Activated T-cell treated with anti-CD3 and anti-CD28 coated beads, Interleukin-2, amount 50 U/mL, for 72 hours (primary cell): ENCODE measurements at regions not wholly inside any gene's neighbourhood (a gene's known extent, or its start where the extent isn't known, plus 50 kb on each side); places are given as distances from the start of the nearest gene placed in this dataset.

Experiments
- ATAC-seq, 2 donors: fragments of 150-1000 bp; cut with Tn5 transposase; replicated peaks in 1 of 2; 2 replicates each; pipeline ENCODE4 v1.10.0; 2021; ENCODE audit warnings: moderate library complexity in 2 of 2, mild to moderate bottlenecking in 1 of 2
- DNase-seq, 2 donors: peaks; one replicate each; pipeline ENCODE4 v3.0.0; 2021 to 2022; ENCODE audit warnings: mixed read lengths in 1 of 2
- H3K27ac Mint-ChIP-seq: one replicate; pipeline ENCODE4 v1.8.0; 2022; ENCODE audit warnings: mild to moderate bottlenecking, moderate library complexity, mixed read lengths
- H3K27me3 Mint-ChIP-seq: one replicate; pipeline ENCODE4 v1.8.0; 2022; ENCODE audit warnings: low read depth, mixed read lengths
- H3K36me3 Mint-ChIP-seq, 2 donors: one replicate each; pipeline ENCODE4 v1.8.0; 2022; ENCODE audit warnings: mixed read lengths in 2 of 2, mild to moderate bottlenecking in 1 of 2; ENCODE audit not compliant: insufficient read depth in 2 of 2
- H3K4me1 Mint-ChIP-seq: one replicate; pipeline ENCODE4 v1.8.0; 2022; ENCODE audit warnings: low read depth, mixed read lengths
- H3K4me3 Mint-ChIP-seq, 2 donors: one replicate each; pipeline ENCODE4 v1.8.0; 2022; ENCODE audit warnings: mild to moderate bottlenecking in 2 of 2, mixed read lengths in 2 of 2, moderate library complexity in 2 of 2
- H3K9me3 Mint-ChIP-seq, 2 donors: one replicate each; pipeline ENCODE4 v1.8.0; 2022; ENCODE audit warnings: mixed read lengths in 2 of 2

DNA sequence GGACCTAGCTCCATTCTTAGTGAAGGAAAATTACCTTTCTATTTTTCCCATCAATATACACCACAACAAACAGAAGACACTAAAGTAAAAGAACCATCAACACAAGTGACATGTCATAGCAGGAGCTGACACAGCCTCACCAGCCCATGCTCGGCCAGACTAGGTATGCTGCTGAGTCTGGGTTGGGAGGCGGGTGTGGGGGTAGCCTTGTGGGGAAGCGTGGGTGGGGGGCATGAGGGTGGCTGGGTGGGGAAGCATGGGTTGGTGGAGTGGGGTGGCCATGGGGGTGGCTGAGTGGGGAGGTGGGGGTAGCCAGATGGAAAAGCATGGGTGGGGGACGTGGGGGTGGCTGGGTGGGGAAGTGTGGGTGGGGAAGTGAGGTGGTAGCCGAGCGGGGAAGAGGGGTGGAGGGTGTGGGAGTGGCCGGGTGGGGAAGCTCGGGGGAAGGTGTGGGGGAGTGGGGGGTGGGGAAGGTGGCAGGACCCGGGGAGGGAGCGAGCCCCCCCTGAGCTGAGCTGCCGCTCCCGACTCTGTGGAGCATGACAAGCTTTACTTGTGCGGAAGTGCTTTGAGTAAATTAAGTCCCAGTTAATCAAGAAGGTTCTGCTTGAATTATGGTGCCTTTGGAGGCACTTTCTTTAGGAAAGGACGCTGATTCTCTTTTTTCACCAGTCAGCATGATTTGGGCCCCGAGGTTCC is 294.6 kb upstream of the ZNF32 start:
- no peaks in the 10 kb centered on the region for H3K36me3 Mint-ChIP-seq
- no peak overlapping the region for H3K4me3 Mint-ChIP-seq
- peaks cover 31% of the 10 kb centered on the region for H3K4me1 Mint-ChIP-seq
- H3K9me3 Mint-ChIP-seq, result no peaks in the 10 kb centered on the region
- H3K27me3 Mint-ChIP-seq, result peaks cover 4% of the 10 kb centered on the region
- ATAC-seq, result peak; percentile 11 to 25
- no peak for DNase-seq
- no peak overlapping the region for H3K27ac Mint-ChIP-seq

GRCh38 chr10:43942096-43942850 is 293.6 kb upstream of the ZNF32 start:
- no peak for ATAC-seq
- Mint-ChIP-seq H3K4me3 (no peak overlapping the region), H3K36me3 (no peaks in the 10 kb centered on the region)

DNA sequence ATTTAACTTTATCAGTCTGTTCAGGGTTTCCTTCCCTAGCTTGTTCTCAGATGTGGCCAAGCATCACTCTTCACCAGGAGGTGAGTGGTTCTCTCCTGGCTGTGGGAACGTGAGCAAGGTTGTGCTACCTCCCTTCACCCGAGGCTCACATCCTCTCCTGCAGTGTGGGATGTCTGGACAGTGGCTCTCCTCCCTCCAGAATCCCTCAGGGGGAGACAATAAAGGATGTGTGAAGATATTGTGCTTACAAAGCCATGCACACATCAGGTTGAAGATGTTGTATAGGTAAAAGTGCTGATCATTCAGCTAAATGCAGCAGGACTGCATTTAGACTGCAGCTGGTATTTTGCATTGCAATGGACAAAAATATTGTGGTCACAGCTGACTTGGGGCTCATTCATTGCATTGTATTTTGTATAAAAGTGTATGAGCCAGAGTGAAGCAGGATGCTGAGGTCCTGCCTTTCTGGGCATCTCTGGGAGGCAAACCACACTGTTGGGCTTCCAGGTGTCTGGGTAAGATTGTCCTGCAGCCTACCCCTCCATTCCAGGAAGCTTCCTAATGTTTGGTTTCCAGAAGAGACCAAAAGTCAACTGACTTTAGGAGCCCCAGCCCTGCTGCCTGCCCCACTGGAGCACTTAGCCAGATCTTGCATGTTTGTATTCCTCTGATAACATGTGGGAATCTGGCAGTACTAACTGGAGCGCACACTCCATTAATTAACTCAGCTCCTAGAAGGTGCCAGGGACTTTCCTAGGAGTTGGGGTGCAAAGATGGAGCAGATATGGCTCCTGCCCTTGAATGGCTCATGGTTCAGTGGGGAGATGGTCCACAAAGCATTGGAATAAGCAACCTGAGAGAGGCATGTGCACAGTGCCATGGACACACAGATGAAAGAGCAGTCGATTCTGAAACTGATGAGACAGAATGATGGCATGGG is 292.5 kb upstream of the ZNF32 start:
- Mint-ChIP-seq H3K36me3 (no peaks in the 10 kb centered on the region), H3K27me3 (peaks cover 4% of the 10 kb centered on the region), H3K4me1 (peaks cover 31% of the 10 kb centered on the region), H3K4me3 (no peak overlapping the region), H3K9me3 (peaks cover 0 to 2% of the 10 kb centered on the region in 2 donors), H3K27ac (no peak overlapping the region)
- DNase-seq (no peak), ATAC-seq (no peak)

More at GRCh38 chr10:43942096-43942850, 293.6 kb upstream of the ZNF32 start:
- DNase-seq, result no peak
- Mint-ChIP-seq H3K9me3 (peaks cover 0 to 2% of the 10 kb centered on the region in 2 donors), H3K27me3 (peaks cover 4% of the 10 kb centered on the region), H3K27ac (no peak overlapping the region), H3K4me1 (peaks cover 31% of the 10 kb centered on the region)

- H3K9me3 Mint-ChIP-seq, result peaks cover 0 to 2% of the 10 kb centered on the region in 2 donors
- no peak overlapping the region for H3K4me3 Mint-ChIP-seq
- DNase-seq (no peak), ATAC-seq (no peak)
- peaks cover 31% of the 10 kb centered on the region for H3K4me1 Mint-ChIP-seq
- peaks cover 4% of the 10 kb centered on the region for H3K27me3 Mint-ChIP-seq
- H3K27ac Mint-ChIP-seq, result no peak overlapping the region
- H3K36me3 Mint-ChIP-seq, result no peaks in the 10 kb centered on the region
Measured at GRCh38 chr10:43939939-43940820, 291.5 kb upstream of the ZNF32 start.

- DNase-seq, result no peak
- ATAC-seq, result no peak
- Mint-ChIP-seq H3K9me3 (peaks cover 0 to 2% of the 10 kb centered on the region in 2 donors), H3K4me1 (peaks cover 29% of the 10 kb centered on the region), H3K4me3 (no peak overlapping the region), H3K36me3 (no peaks in the 10 kb centered on the region), H3K27me3 (peaks cover 4% of the 10 kb centered on the region), H3K27ac (no peak overlapping the region)
Measured at GRCh38 chr10:43939389-43939938, 290.8 kb upstream of the ZNF32 start.

- peaks cover 0 to 2% of the 10 kb centered on the region in 2 donors for H3K9me3 Mint-ChIP-seq
- H3K4me1 Mint-ChIP-seq, result peaks cover 24% of the 10 kb centered on the region
- DNase-seq (no peak), ATAC-seq (no peak)
- H3K27ac Mint-ChIP-seq, result no peak overlapping the region
- H3K27me3 Mint-ChIP-seq, result peaks cover 4% of the 10 kb centered on the region
- no peak overlapping the region for H3K4me3 Mint-ChIP-seq
- H3K36me3 Mint-ChIP-seq, result no peaks in the 10 kb centered on the region
Measured at GRCh38 chr10:43938810-43939209, 290.1 kb upstream of the ZNF32 start.

GRCh38 chr10:43931308-43931930 is 282.7 kb upstream of the ZNF32 start:
- Mint-ChIP-seq H3K4me3 (no peak overlapping the region), H3K27me3 (peaks cover 11% of the 10 kb centered on the region), H3K9me3 (no peaks in the 10 kb centered on the region), H3K36me3 (no peaks in the 10 kb centered on the region), H3K4me1 (no peaks in the 10 kb centered on the region), H3K27ac (no peak overlapping the region)
- no peak for ATAC-seq
- DNase-seq, result no peak

DNA sequence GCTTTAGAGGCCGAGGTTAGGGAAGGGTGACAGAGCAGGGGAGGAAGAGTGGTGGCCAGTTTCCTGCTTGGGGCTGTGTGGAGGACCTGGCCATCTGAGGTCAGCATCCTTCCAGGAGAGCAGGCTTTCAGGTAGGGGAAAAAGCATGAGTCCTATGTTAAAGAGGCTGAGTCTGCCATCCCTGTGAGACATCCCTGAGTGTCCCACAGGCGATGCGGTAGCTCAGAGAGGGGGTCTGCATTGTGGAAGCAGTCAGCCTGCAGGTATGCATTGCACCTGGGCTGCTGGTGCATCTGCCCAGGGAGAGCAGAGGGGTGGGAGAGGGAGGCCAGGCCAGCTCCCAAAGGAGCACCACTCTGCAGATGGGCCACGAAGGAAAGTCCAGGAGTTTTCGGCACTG is 282.1 kb upstream of the ZNF32 start:
- Mint-ChIP-seq H3K9me3 (no peaks in the 10 kb centered on the region), H3K4me3 (no peak overlapping the region), H3K27ac (no peak overlapping the region), H3K27me3 (peaks cover 11% of the 10 kb centered on the region), H3K36me3 (no peaks in the 10 kb centered on the region), H3K4me1 (no peaks in the 10 kb centered on the region)
- no peak for DNase-seq
- no peak for ATAC-seq

- Mint-ChIP-seq H3K27me3 (peaks cover 11% of the 10 kb centered on the region), H3K27ac (no peak overlapping the region), H3K4me3 (no peak overlapping the region), H3K9me3 (no peaks in the 10 kb centered on the region), H3K4me1 (no peaks in the 10 kb centered on the region), H3K36me3 (no peaks in the 10 kb centered on the region)
- no peak for ATAC-seq
- DNase-seq, result no peak
Measured at GRCh38 chr10:43930243-43930642, 281.6 kb upstream of the ZNF32 start.

DNA sequence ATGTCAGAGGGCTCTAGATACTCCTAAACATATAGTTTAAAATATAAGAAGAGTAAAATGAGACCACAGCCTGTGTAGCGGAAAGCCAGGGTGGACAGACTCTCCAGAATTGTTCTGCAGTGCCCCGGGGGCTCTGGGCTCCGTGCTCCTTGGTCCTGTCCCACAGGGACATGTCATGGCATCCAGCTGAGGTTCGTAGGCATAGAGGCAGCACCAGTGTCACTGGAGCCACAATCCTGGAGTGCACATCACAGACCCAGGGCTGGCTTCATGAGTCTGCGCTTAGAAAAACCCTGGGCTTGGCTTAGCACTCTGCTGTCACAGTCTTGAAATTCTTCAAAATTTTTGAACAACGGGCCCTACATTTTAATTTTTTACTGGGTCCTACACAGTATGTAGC is 280.4 kb upstream of the ZNF32 start:
- H3K4me3 Mint-ChIP-seq, result no peak overlapping the region
- no peak overlapping the region for H3K27ac Mint-ChIP-seq
- no peak for ATAC-seq
- no peaks in the 10 kb centered on the region for H3K9me3 Mint-ChIP-seq
- peaks cover 11% of the 10 kb centered on the region for H3K27me3 Mint-ChIP-seq
- no peak for DNase-seq
- H3K36me3 Mint-ChIP-seq, result no peaks in the 10 kb centered on the region
- no peaks in the 10 kb centered on the region for H3K4me1 Mint-ChIP-seq

DNA sequence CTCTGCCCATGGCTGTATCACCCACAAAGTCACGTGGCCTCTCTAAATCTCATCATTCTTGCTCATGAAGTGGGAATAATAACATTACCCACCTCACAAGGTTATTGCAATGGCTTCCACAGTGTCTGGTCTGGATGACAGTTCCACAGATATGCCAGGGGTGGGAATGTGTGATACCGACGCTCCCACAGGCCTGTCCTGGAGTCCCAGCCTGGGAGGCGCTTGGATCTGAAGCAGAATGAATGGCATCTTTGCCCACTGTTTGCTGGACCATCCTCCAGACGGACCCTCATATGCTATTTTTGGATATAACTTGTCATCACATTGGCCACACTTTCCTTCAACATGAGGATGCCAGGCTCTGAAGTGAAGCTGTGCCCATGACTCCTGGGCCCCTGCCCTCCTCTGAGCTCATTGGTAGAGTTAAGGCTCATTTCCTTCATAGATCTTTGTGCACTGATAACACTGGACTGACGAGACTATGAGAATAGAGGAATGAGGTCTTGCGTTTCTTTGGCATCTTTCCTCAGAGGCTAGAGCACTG is 279.8 kb upstream of the ZNF32 start:
- Mint-ChIP-seq H3K9me3 (no peaks in the 10 kb centered on the region), H3K4me1 (no peaks in the 10 kb centered on the region), H3K36me3 (no peaks in the 10 kb centered on the region), H3K27me3 (peaks cover 11% of the 10 kb centered on the region), H3K4me3 (no peak overlapping the region), H3K27ac (no peak overlapping the region)
- no peak for ATAC-seq
- no peak for DNase-seq
